T47D (cell line): ENCODE measurements at regions not wholly inside any gene's neighbourhood (a gene's known extent, or its start where the extent isn't known, plus 50 kb on each side); places are given as distances from the start of the nearest gene placed in this dataset.

Experiments used
- DNase-seq, 2 experiments: peaks; one replicate each; pipeline versions ENCODE4 v3.0.0 to v3.0.0-alpha.2; 2011 to 2012; ENCODE audit warnings: low read depth in 1 of 2, low spot score in 1 of 2
- JUND ChIP-seq: IDR thresholded peaks from 2 replicates; pipeline ENCODE4 v1.6.1; 2012; ENCODE audit warnings: low read depth
- in situ Hi-C: cut with HindIII; loops from 2 replicates; pipeline ENCODE4 v1.10.0; 2016; ENCODE audit warnings: low sequenced_read_pairs, low pct_unique_long_range_greater_than_20kb

DNA sequence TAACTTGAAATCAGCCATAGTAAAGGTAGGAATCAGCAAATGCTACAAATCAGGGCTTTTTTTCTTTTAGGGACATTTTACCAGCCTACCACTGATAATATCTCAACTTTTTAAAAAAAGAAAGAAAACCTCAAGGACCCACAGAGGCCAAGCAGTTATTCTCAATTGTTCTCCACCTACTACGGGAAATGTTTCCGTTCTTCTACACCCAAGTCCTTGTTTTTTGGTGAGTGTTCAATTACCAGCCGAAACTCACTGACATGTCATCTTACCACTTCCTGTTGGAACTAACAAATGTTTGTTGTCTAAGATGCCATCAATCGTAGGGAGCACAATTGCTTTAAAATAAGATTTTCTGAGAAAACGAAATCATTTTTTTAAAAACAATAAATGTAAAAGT, 50.2 kb upstream of the CDK1 start:
- no peak for TF ChIP-seq JUND
- in situ Hi-C loops: no loop called here
- no peak for DNase-seq

DNA sequence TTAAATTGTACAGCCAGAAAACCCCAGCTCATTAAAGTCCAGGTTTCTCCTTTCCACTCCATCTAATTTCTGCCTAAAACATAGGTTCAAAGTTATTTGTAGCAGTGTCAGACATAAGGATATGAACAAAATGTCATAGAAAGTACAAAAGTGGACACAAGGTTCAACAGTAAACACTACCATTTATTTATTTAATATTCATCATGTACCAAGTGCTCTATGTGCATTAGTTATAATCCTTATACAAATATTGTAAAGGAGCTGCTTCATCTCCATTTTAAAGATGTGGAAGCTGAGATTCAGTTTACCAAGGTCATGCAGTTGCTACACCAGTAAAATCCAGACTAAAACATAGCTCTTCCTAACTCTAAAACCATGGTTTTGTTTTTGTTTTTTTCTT, 52.0 kb upstream of the CDK1 start:
- no peak for TF ChIP-seq JUND
- no peak for DNase-seq
- in situ Hi-C loops: no loop called here

DNA sequence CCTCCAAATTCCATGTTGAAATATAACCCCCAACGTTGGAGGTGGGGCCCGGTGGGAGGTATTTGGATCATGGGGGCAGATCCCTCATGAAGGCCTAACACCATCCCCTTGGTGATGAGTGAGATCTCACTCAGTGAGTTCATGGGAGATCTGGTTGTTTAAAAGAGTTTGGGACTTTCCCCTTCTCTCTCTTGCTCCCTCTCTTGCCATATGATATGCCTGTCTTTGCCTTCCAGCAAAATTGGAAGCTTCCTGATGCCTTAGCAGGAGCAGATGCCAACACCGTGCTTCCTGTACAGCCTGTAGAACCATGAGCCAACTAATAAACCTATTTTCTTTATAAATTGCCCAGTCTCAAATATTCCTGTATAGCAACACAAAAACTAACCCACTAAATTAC, 55.7 kb upstream of the CDK1 start:
- in situ Hi-C loops: no loop called here
- no peak for TF ChIP-seq JUND
- DNase-seq: no peak

DNA sequence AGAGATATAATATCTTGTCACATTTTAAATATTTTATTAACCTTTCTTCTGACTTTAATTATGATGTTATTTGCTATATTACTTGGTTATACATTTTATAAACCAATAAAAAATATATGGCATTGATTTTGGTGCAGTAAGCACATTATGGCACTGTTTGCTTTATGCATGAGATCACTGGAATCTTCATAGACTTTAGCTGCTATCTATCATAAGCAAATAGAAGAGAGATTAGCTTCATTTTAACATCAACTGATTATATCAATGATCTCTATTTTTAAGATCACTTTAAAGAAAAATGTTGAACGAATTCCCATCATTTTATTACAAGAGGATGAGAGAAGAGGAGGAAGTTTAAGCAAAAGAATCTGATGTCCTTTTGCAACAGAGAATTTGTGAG, 58.6 kb upstream of the CDK1 start:
- no peak for TF ChIP-seq JUND
- no peak for DNase-seq
- in situ Hi-C loops: no loop called here

DNA sequence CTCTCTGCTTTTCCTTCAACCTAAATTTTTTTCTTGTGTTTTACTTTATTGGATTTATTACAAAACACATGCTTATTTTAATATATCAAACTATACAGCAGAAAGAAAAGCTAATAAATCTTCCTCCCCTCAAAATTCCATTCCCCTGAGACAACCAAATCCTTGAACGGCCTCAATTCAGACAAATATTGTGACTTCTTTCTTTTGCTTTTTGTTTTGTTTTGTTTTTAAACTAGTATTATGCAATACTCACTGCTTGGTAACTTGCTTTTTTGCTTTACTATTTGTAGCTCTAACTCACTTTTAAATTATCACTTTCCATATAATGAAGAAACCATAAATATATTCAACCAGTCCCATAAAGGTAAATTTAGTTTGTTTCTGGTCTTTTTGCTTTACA, 59.4 kb upstream of the CDK1 start:
- DNase-seq: no peak
- TF ChIP-seq JUND: no peak
- in situ Hi-C loops: no loop called here

DNA sequence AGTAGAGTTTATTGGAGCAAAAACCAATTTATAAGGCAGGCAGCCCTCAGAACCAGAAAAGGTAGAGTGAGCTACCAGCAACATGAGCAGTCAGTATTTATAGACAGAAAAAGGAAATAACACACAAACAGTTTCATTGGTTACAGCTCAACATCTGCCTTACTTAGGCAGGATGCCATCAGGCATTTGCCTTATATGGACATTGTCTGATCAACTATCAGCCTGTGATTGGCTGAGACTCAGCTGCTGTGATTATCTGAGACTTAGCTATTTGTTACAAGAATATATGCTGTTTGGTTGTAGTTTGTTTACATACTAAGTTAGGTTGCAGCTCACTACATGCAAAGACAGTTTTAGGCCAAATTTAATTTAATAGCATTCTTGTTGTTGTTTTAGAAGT, 60.4 kb upstream of the CDK1 start:
- in situ Hi-C loops: no loop called here
- DNase-seq: no peak
- TF ChIP-seq JUND: no peak

DNA sequence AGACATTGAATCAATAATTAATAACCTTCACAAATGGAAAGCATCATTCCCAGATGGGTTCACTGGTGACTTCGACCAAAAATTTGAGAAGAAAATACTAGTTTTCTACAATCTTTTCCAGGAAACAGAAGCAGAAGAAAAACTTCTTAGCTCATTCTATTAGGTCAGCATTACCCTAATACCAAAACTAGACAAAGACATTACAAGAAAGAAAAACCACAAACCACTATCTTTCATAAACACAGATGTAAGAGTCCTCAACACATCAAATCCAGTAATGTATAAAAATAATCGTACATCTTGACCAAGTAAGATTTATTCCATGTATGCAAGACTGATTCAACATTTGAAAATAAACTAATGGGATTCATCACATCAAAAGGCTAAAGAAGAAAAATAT, 64.0 kb upstream of the CDK1 start:
- in situ Hi-C loops: no loop called here

DNA sequence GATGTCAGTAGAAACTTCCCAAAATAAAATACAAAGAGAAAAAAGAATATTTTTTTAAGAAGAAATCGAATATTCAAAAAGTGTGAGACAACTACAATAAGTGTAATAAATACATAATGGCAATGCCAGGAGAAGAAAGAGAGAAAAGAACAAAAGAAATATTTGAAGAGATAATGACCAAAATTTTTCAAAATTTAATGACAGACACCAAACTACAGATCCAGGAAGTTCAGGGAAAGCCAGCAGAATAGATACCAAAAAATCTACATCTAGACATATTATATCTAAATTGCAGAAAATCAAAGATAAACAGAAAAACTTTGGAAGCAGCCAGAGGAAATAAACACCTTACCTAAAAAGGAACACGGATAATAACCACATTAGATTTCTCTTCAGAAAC, 66.8 kb upstream of the CDK1 start:
- in situ Hi-C loops: no loop called here
- no peak for TF ChIP-seq JUND
- no peak for DNase-seq

More for the DNA sequence above, 64.0 kb upstream of the CDK1 start:
- no peak for DNase-seq
- no peak for TF ChIP-seq JUND

DNA sequence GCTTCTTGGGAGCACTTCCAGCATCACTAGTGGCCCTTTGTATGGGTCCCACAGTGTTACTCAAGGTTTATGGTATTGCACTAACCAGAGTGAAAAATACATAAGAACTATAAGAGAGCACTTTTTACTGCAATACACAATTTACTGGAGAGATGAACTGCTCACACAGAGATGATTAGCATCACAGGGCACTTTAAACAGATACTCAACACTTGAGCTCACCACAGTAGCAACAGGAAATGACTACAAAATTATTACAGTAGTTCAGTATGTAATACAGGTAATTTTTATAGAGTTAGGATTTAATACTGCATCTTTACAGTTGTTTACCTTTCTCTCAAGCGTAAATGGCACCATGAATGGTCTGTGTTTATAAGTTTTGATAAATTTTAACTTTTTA, 68.2 kb upstream of the CDK1 start:
- in situ Hi-C loops: no loop called here
- DNase-seq: no peak
- no peak for TF ChIP-seq JUND

DNA sequence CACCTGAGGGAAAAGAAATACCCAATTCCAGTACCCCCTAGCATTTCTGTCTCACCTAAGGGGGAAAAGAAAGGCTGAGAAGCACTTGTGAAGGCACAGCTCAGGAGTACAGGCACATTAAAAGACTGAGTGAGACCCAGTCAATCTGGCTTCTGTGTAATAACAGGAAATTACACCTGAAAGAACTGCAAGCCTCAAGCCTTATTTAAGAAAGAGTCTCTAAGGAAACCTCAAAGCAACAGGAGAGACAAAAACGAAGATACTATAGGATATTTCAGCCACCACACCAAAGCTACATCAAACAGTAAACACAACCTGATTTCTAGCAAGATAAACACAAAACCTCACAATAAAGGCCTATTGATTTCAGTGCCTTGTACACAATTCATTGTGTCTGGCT, 69.6 kb upstream of the CDK1 start:
- in situ Hi-C loops: no loop called here
- TF ChIP-seq JUND: no peak
- DNase-seq: no peak

DNA sequence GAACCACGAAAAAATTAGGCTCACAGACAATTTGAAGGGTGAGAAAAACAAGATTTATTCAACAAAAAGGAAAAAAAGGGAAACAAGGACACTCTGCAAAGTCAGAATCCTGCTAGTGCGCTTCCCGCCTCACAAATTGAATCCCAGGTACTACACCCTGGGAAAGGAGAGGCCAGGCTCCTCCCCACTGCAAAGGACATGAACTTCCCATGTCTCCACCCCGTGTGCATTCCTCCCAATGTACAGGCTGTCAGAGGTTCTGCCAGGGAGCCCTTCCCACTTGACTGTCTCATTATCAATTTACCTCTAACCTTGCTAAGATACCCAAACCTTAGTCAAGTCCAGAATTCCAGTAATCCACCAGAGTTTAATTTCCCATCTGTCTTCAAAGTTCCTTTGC, 70.4 kb upstream of the CDK1 start:
- in situ Hi-C loops: no loop called here
- peak in 1 of 2 experiments; percentile 65 for DNase-seq
- TF ChIP-seq JUND: no peak

DNA sequence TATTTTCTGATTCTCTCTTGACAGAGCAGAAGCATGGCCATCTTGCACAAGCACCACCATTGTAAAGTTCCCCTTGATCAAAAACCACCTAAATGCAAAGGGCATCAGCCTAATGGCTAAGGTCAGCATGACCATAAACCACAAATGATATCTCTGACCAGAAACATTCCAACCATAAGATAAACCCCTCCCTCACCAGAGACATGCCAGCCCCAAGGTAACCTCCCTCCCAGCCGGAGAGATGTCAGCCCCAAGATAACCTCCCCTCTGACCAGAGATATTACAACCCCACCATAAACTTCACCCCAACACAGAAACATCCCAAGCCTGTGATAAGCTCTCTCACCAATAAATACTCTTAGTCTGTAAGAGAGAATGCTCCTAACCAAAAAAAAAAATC, 72.1 kb upstream of the CDK1 start:
- in situ Hi-C loops: no loop called here
- no peak for DNase-seq
- TF ChIP-seq JUND: no peak

DNA sequence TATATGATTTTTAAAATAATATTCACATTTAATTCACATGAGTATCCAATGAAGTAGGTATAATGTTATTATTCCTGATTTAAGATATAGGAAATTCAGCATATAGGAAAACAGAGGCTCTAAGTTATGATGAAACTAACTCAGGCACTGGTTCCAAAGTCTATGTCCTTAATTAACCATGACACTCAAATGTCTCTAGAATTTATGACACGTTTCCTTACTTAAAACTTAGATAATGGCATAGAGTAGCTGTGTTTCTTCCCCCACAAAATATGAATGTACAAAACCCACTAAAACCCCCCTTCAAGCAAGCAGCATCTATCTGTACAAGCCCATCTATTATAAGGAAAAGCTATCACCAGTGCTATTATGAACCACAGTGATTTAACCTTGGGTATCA, 72.9 kb upstream of the CDK1 start:
- in situ Hi-C loops: no loop called here
- DNase-seq: no peak
- TF ChIP-seq JUND: no peak

DNA sequence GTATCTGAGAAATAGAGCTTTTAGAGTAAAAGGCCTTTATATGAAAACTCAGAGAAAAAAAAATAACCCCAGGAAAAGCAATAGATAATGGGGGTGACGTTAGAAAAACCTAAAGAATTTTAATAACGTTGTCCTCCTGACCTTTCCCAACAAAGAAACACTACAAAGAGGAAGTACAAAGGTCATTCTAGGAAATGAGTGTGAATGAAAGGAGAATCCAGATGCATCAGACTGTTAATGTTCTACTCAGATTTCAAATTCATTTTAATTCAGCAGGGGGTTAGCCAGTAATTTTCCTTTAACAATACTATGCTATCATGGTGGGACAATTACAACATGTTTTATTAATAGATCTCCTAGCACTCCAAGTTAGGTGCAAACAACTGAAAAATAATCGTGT, 73.8 kb upstream of the CDK1 start:
- no peak for TF ChIP-seq JUND
- DNase-seq: no peak
- in situ Hi-C loops: no loop called here

DNA sequence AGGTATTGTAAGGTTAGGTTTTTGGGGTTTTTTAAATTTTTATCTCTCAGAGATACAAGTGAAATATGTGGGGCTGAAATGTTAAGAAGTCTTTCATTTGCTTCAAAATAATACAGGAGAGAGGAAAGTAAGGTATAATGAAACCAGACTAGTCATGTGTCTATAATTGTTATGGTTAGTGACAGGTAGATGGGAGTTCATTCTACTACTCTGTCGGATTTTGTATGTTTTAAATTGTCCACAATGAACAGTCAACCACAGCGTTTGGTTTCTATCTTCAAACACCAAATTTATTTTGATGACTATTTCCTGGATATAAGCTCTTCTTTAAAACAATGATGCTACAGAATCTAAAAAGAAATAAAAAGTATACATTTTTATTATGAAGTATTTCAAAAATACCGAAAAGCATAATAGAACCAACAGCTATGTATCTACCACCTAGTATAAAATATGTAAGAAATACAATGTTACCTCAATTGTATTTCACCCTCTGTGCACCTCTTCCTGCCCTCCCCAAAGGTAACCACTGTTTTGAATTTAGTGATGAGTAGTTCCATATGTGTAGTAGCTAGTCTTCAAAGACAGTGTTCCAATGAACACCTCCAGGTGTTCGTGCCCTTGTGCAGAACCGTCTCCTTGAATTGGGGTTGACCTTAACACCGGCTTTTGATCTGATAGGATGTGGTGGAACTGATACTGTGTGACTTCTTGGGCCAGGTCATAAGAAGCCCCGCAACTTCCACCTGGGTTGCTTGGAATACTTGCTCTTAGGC, 74.8 kb upstream of the CDK1 start:
- no peak for DNase-seq
- in situ Hi-C loops: no loop called here
- TF ChIP-seq JUND: no peak
